GM13976 (cell line): ENCODE measurements at regions not wholly inside any gene's neighbourhood (a gene's known extent, or its start where the extent isn't known, plus 50 kb on each side); places are given as distances from the start of the nearest gene placed in this dataset.

ENCODE experiments used
- DNase-seq: peaks from one replicate; pipeline ENCODE4 v3.0.0; 2012; ENCODE audit warnings: low spot score
- in situ Hi-C: fragments of 300-500 bp; cut with MboI; formaldehyde crosslinking; loops from one replicate; pipeline ENCODE4 v1.12.0; 2022; ENCODE audit warnings: low sequenced_read_pairs, mixed read lengths, inconsistent platforms; ENCODE audit not compliant: unreplicated experiment
- TF ChIP-seq, protein P1 (sequence below): IDR thresholded peaks from 2 replicates; pipeline ENCODE4 v1.5.1; 2012; ENCODE audit warnings: borderline replicate concordance, mild to moderate bottlenecking; ENCODE audit not compliant: insufficient read depth; ENCODE audit errors: extremely low read depth, missing control alignments, control extremely low read depth

DNA sequence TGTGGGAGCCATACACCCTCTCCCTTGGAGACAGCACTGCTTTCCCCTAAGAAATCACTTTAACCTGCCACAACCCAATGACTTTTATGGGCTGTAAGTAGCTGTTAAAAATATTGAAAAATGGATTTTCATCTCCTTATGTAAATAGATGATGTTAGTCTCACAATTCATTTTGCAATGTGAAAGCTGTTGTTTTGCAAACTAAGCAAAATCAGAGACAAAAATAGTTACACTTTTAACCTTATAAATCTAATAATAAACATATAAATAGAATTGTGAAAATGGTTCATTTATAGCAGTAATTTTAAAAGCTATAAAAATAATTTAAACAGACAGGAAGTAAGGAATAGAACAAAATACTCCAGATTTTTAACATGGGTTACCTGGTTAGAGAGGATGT is 268.8 kb upstream of the MAGI2 start:
- in situ Hi-C loops = no loop called here
- TF ChIP-seq, protein P1, sequence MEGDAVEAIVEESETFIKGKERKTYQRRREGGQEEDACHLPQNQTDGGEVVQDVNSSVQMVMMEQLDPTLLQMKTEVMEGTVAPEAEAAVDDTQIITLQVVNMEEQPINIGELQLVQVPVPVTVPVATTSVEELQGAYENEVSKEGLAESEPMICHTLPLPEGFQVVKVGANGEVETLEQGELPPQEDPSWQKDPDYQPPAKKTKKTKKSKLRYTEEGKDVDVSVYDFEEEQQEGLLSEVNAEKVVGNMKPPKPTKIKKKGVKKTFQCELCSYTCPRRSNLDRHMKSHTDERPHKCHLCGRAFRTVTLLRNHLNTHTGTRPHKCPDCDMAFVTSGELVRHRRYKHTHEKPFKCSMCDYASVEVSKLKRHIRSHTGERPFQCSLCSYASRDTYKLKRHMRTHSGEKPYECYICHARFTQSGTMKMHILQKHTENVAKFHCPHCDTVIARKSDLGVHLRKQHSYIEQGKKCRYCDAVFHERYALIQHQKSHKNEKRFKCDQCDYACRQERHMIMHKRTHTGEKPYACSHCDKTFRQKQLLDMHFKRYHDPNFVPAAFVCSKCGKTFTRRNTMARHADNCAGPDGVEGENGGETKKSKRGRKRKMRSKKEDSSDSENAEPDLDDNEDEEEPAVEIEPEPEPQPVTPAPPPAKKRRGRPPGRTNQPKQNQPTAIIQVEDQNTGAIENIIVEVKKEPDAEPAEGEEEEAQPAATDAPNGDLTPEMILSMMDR = no peak
- DNase-seq = no peak

DNA sequence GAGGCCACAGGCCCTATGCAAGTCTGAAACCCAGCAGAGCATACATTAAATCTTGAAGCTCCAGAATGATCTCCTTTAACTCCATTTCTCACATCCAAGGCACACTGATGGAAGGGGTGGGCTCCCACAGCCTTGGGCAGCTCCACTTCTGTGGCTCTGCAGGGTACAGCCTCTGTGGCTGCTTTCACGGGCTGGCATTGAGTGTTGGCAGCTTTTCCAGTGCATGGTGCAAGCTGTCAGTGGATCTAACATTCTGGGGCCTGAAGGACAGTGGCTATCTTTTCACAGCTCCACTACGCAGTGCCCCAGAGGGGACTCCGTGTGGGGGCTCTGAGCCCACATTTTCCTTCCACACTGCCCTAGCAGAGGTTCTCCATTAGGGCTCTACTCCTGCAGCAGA is 265.7 kb upstream of the MAGI2 start:
- TF ChIP-seq, protein P1 = no peak
- in situ Hi-C loops = no loop called here
- DNase-seq = no peak

DNA sequence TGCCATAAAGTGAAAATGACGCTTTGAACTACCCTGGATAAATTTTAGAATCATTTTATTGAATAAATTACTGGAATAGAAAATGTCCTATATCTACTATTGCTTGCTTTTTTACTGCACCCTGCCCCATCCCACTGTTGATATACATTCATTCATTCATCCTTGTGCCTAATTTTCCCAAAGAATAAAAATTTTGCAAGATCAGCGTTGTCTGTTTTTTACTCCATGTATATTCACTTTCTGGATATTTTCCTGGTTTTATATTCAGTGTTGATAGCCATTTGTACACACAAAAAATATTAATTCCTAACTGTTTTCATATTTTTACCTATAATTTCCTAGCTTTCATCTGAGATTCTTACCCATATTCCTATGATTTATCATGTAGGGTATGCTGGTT is 262.9 kb upstream of the MAGI2 start:
- no peak for DNase-seq
- TF ChIP-seq, protein P1 = no peak
- in situ Hi-C loops = no loop called here

DNA sequence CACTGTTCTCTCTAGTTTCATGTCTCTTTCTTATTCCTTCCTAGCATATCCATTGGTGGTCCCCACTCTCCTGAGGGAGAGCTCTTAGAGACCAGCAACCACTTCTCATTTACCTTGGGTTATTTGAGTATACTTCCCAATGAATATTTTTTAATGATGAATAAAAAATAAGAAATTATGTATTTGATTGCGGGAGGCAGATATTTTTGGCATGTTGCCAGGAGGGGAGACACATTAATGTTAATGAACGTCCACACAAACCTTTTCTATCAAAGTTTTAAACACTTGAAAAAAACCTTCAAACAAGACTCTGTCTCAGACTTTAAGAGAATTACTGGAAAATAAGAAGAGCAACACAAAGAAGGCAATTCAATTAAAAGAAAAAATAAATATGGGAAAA is 260.6 kb upstream of the MAGI2 start:
- TF ChIP-seq, protein P1 = no peak
- in situ Hi-C loops = no loop called here
- DNase-seq = no peak

DNA sequence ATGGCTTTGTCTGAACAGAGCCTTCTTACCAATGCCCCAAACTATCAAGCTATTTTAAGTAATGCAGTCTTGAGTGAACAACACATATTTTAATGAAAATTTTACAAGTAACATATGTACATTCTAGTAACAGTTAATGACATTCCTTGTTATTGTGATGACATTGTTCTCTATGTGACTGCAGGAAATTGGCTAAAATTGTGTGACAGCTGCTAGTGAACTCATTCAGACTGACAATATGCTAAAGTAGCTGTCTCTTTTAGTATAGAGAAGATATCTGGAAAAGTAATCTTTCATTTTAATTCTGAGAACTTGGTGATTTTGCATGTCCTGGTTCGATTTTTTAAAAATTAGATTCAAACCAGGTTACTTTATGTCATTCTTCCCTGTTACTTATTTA is 259.8 kb upstream of the MAGI2 start:
- in situ Hi-C loops = no loop called here
- DNase-seq = no peak
- TF ChIP-seq, protein P1 = no peak

DNA sequence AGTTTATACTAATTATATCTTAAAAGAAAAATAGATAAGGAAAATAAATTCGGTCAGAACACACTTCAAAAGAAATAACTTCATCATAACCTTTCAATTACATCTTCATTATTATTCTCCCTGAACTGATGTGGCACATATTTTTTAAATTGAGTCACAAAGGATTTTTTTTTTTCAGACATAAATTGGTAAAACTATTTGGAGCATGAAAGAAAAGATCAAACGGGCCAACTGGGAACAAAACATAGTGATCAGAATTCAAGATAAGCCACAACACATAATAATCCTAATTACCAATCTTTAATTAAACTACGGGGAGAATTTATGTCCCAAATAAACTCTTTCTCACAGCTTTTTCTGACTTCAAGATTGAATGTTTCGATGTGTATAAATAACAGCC is 258.2 kb upstream of the MAGI2 start:
- in situ Hi-C loops = no loop called here
- TF ChIP-seq, protein P1 = no peak
- no peak for DNase-seq
